Ectodermal cell (in vitro differentiated cells): ENCODE measurements at regions not wholly inside any gene's neighbourhood (a gene's known extent, or its start where the extent isn't known, plus 50 kb on each side); places are given as distances from the start of the nearest gene placed in this dataset.

Experiments
- H3K27ac ChIP-seq: 2 replicates; pipeline ENCODE4 v1.7.0; 2013; ENCODE audit warnings: mild to moderate bottlenecking, low read depth, low read length; ENCODE audit not compliant: insufficient read depth, poor library complexity, severe bottlenecking
- H3K27me3 ChIP-seq: 2 replicates; pipeline ENCODE4 v1.7.0; 2013; ENCODE audit warnings: mild to moderate bottlenecking, low read length; ENCODE audit not compliant: insufficient read depth, control insufficient read depth, poor library complexity, severe bottlenecking
- H3K36me3 ChIP-seq: one replicate; pipeline ENCODE4 v1.7.0; 2013; ENCODE audit warnings: low read length; ENCODE audit not compliant: control insufficient read depth, insufficient read depth
- H3K4me1 ChIP-seq: one replicate; pipeline ENCODE4 v1.7.0; 2013; ENCODE audit warnings: low read length; ENCODE audit not compliant: control insufficient read depth, insufficient read depth
- H3K4me3 ChIP-seq: 2 replicates; pipeline ENCODE4 v1.7.0; 2013; ENCODE audit warnings: low read depth, low read length, control low read depth; ENCODE audit not compliant: insufficient read depth
- H3K9me3 ChIP-seq: 2 replicates; pipeline ENCODE4 v1.7.0; 2013; ENCODE audit warnings: mild to moderate bottlenecking, low read length, moderate library complexity; ENCODE audit not compliant: control insufficient read depth
- WGBS, 2 experiments: methylation state at CpG; one replicate each; pipeline ENCODE4 v1.1.7; 2013; ENCODE audit warnings: missing lambda C conversion rate in 2 of 2; 5-methylcytosine and 5-hydroxymethylcytosine counted together

- H3K9me3 ChIP-seq: no peaks in the 10 kb centered on the region
- 61 to 71% methylated on average over 1 of the region's 1 CpG for whole genome bisulfite sequencing, 2 experiments
- no peaks in the 10 kb centered on the region for H3K36me3 ChIP-seq
- H3K27me3 ChIP-seq: no peaks in the 10 kb centered on the region
- no peaks in the 10 kb centered on the region for H3K4me1 ChIP-seq
- H3K4me3 ChIP-seq: no peak overlapping the region
- H3K27ac ChIP-seq: no peak overlapping the region
These were observed 194.4 kb upstream of the ZNF462 start for GRCh38 chr9:106668534-106668933.

GRCh38 chr9:106669835-106670234 lies 193.1 kb upstream of the ZNF462 start:
- Histone ChIP-seq H3K9me3 (no peaks in the 10 kb centered on the region), H3K27ac (no peak overlapping the region), H3K27me3 (no peaks in the 10 kb centered on the region), H3K4me1 (no peaks in the 10 kb centered on the region), H3K36me3 (no peaks in the 10 kb centered on the region), H3K4me3 (no peak overlapping the region)
- WGBS, 2 experiments: 91 to 93% methylated on average over 4 of the region's 4 CpGs

- no peaks in the 10 kb centered on the region for H3K4me1 ChIP-seq
- H3K9me3 ChIP-seq: no peaks in the 10 kb centered on the region
- no peak overlapping the region for H3K27ac ChIP-seq
- no peak overlapping the region for H3K4me3 ChIP-seq
- H3K36me3 ChIP-seq: no peaks in the 10 kb centered on the region
- 86 to 93% methylated on average over 2 of the region's 2 CpGs for WGBS, 2 experiments
- no peaks in the 10 kb centered on the region for H3K27me3 ChIP-seq
These were observed 192.5 kb upstream of the ZNF462 start for GRCh38 chr9:106670418-106670817.

GRCh38 chr9:106675780-106676179 lies 187.2 kb upstream of the ZNF462 start:
- H3K36me3 ChIP-seq: no peaks in the 10 kb centered on the region
- H3K4me1 ChIP-seq: no peaks in the 10 kb centered on the region
- no peaks in the 10 kb centered on the region for H3K9me3 ChIP-seq
- H3K27ac ChIP-seq: no peak overlapping the region
- no peaks in the 10 kb centered on the region for H3K27me3 ChIP-seq
- 86 to 88% methylated on average over 4 of the region's 4 CpGs for WGBS, 2 experiments
- H3K4me3 ChIP-seq: no peak overlapping the region

- Histone ChIP-seq H3K9me3 (no peaks in the 10 kb centered on the region), H3K27ac (no peak overlapping the region), H3K4me1 (no peaks in the 10 kb centered on the region), H3K4me3 (no peak overlapping the region), H3K27me3 (no peaks in the 10 kb centered on the region), H3K36me3 (no peaks in the 10 kb centered on the region)
- 90 to 94% methylated on average over 5 of the region's 5 CpGs for WGBS, 2 experiments
These were observed 185.6 kb upstream of the ZNF462 start for GRCh38 chr9:106677374-106677773.

- 92 to 93% methylated on average over 4 of the region's 4 CpGs for WGBS, 2 experiments
These were observed 185.1 kb upstream of the ZNF462 start for GRCh38 chr9:106677830-106678229.

GRCh38 chr9:106678273-106678672 lies 184.7 kb upstream of the ZNF462 start:
- no peaks in the 10 kb centered on the region for H3K4me1 ChIP-seq
- H3K4me3 ChIP-seq: no peak overlapping the region
- H3K27ac ChIP-seq: no peak overlapping the region
- no peaks in the 10 kb centered on the region for H3K27me3 ChIP-seq
- H3K9me3 ChIP-seq: no peaks in the 10 kb centered on the region
- H3K36me3 ChIP-seq: no peaks in the 10 kb centered on the region

More at GRCh38 chr9:106677830-106678229, 185.1 kb upstream of the ZNF462 start:
- Histone ChIP-seq H3K36me3 (no peaks in the 10 kb centered on the region), H3K4me1 (no peaks in the 10 kb centered on the region), H3K4me3 (no peak overlapping the region), H3K27ac (no peak overlapping the region), H3K9me3 (no peaks in the 10 kb centered on the region), H3K27me3 (no peaks in the 10 kb centered on the region)

GRCh38 chr9:106682420-106682819 lies 180.5 kb upstream of the ZNF462 start:
- Histone ChIP-seq H3K27me3 (no peaks in the 10 kb centered on the region), H3K36me3 (no peaks in the 10 kb centered on the region), H3K27ac (no peak overlapping the region), H3K4me3 (no peak overlapping the region), H3K9me3 (no peaks in the 10 kb centered on the region), H3K4me1 (no peaks in the 10 kb centered on the region)
- WGBS, 2 experiments: 86 to 92% methylated on average over 2 of the region's 2 CpGs

GRCh38 chr9:106683454-106683853 lies 179.5 kb upstream of the ZNF462 start:
- Histone ChIP-seq H3K4me1 (no peaks in the 10 kb centered on the region), H3K27me3 (no peaks in the 10 kb centered on the region), H3K4me3 (no peak overlapping the region), H3K36me3 (no peaks in the 10 kb centered on the region), H3K27ac (no peak overlapping the region), H3K9me3 (no peaks in the 10 kb centered on the region)

GRCh38 chr9:106684940-106685695 lies 177.8 kb upstream of the ZNF462 start:
- H3K36me3 ChIP-seq: no peaks in the 10 kb centered on the region
- H3K9me3 ChIP-seq: no peaks in the 10 kb centered on the region
- H3K27ac ChIP-seq: no peak overlapping the region
- no peaks in the 10 kb centered on the region for H3K4me1 ChIP-seq
- 75 to 76% methylated on average over 11 of the region's 11 CpGs for WGBS, 2 experiments
- no peaks in the 10 kb centered on the region for H3K27me3 ChIP-seq
- no peak overlapping the region for H3K4me3 ChIP-seq

GRCh38 chr9:106689089-106689488 lies 173.9 kb upstream of the ZNF462 start:
- 95 to 98% methylated on average over 3 of the region's 3 CpGs for WGBS, 2 experiments
- H3K36me3 ChIP-seq: no peaks in the 10 kb centered on the region
- H3K4me1 ChIP-seq: no peaks in the 10 kb centered on the region
- H3K9me3 ChIP-seq: no peaks in the 10 kb centered on the region
- H3K27ac ChIP-seq: no peak overlapping the region
- H3K4me3 ChIP-seq: no peak overlapping the region
- H3K27me3 ChIP-seq: no peaks in the 10 kb centered on the region
